ENCODE measurements at regions not wholly inside any gene's neighbourhood (a gene's known extent, or its start where the extent isn't known, plus 50 kb on each side); places are given as distances from the start of the nearest gene placed in this dataset.

GRCh38 chr3:153639631-153640030, 477.6 kb downstream of the RAP2B start:
- TF ChIP-seq EZH2 (IDR thresholded peaks at IDR 0.05; ENCODE audit: low read length) = no peak
- TF ChIP-seq, protein P1, sequence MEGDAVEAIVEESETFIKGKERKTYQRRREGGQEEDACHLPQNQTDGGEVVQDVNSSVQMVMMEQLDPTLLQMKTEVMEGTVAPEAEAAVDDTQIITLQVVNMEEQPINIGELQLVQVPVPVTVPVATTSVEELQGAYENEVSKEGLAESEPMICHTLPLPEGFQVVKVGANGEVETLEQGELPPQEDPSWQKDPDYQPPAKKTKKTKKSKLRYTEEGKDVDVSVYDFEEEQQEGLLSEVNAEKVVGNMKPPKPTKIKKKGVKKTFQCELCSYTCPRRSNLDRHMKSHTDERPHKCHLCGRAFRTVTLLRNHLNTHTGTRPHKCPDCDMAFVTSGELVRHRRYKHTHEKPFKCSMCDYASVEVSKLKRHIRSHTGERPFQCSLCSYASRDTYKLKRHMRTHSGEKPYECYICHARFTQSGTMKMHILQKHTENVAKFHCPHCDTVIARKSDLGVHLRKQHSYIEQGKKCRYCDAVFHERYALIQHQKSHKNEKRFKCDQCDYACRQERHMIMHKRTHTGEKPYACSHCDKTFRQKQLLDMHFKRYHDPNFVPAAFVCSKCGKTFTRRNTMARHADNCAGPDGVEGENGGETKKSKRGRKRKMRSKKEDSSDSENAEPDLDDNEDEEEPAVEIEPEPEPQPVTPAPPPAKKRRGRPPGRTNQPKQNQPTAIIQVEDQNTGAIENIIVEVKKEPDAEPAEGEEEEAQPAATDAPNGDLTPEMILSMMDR (optimal IDR thresholded peaks at IDR 0.05 in 1 of 3, IDR thresholded peaks at IDR 0.05 in 1 of 3, conservative IDR thresholded peaks at IDR 0.05 in 1 of 3; ENCODE audit: extremely low read depth in 1 of 3, insufficient read depth in 2 of 3, low read length in 3 of 3) = no peak
